ENCODE measurements at regions not wholly inside any gene's neighbourhood (a gene's known extent, or its start where the extent isn't known, plus 50 kb on each side); places are given as distances from the start of the nearest gene placed in this dataset.

- TF ChIP-seq CTCF (IDR thresholded peaks at IDR 0.05) = no peak
- intact Hi-C loops (cut with DNase I) = no loop called here
- FAIRE-seq = no peak
- no peaks in the 10 kb centered on the region for H3K9me3 ChIP-seq
- no peak for DNase-seq
- ATAC-seq = peak in 1 of 4 donors; percentile 35
- no peak overlapping the region for H3K27ac ChIP-seq
- no peak overlapping the region for H3K4me3 ChIP-seq
- 62 to 71% methylated on average over 6 of the region's 6 CpGs for WGBS, 2 donors
- H3K4me1 ChIP-seq = no peaks in the 10 kb centered on the region
- H3K36me3 ChIP-seq = no peaks in the 10 kb centered on the region
- no peaks in the 10 kb centered on the region for H3K27me3 ChIP-seq
These were observed 103.7 kb upstream of the GNAO1 start for GRCh38 chr16:56087626-56088025.

- Histone ChIP-seq H3K4me1 (no peaks in the 10 kb centered on the region), H3K36me3 (no peaks in the 10 kb centered on the region), H3K9me3 (no peaks in the 10 kb centered on the region), H3K27ac (no peak overlapping the region), H3K4me3 (no peak overlapping the region), H3K27me3 (no peaks in the 10 kb centered on the region)
- WGBS, 2 donors = 79 to 92% methylated on average over 2 of the region's 2 CpGs
- intact Hi-C loops (cut with DNase I) = no loop called here
- DNase-seq = no peak
- TF ChIP-seq CTCF (IDR thresholded peaks at IDR 0.05) = no peak
- FAIRE-seq = no peak
- no peak for ATAC-seq
These were observed 109.9 kb upstream of the GNAO1 start for GRCh38 chr16:56081371-56081770.

GRCh38 chr16:56075732-56076388 lies 115.4 kb upstream of the GNAO1 start:
- no peak for ATAC-seq
- Histone ChIP-seq H3K4me3 (no peak overlapping the region), H3K27ac (no peak overlapping the region), H3K9me3 (no peaks in the 10 kb centered on the region), H3K4me1 (no peaks in the 10 kb centered on the region), H3K36me3 (no peaks in the 10 kb centered on the region), H3K27me3 (no peaks in the 10 kb centered on the region)
- FAIRE-seq = no peak
- no peak for DNase-seq
- 54 to 65% methylated on average over 11 of the region's 11 CpGs for WGBS, 2 donors
- intact Hi-C loops (cut with DNase I) = no loop called here
- no peak for TF ChIP-seq CTCF (IDR thresholded peaks at IDR 0.05)

- intact Hi-C loops (cut with DNase I) = no loop called here
- DNase-seq (no peak), FAIRE-seq (no peak), ATAC-seq (no peak)
- no peak for TF ChIP-seq CTCF (IDR thresholded peaks at IDR 0.05)
- Histone ChIP-seq H3K4me3 (no peak overlapping the region), H3K36me3 (no peaks in the 10 kb centered on the region), H3K27ac (no peak overlapping the region), H3K4me1 (no peaks in the 10 kb centered on the region), H3K9me3 (no peaks in the 10 kb centered on the region), H3K27me3 (no peaks in the 10 kb centered on the region)
- 54 to 62% methylated on average over 4 of the region's 4 CpGs for WGBS, 2 donors
These were observed 117.8 kb upstream of the GNAO1 start for GRCh38 chr16:56073508-56073907.

- Histone ChIP-seq H3K9me3 (no peaks in the 10 kb centered on the region), H3K4me3 (no peak overlapping the region), H3K27ac (no peak overlapping the region), H3K27me3 (no peaks in the 10 kb centered on the region), H3K4me1 (no peaks in the 10 kb centered on the region), H3K36me3 (no peaks in the 10 kb centered on the region)
- ATAC-seq (no peak), FAIRE-seq (no peak), DNase-seq (no peak)
- no peak for TF ChIP-seq CTCF (IDR thresholded peaks at IDR 0.05)
- WGBS, 2 donors = 56 to 65% methylated on average over 4 of the region's 4 CpGs
- intact Hi-C loops (cut with DNase I) = no loop called here
These were observed 119.2 kb upstream of the GNAO1 start for GRCh38 chr16:56072096-56072495.

All from pancreas (tissue), 10 donors.